Thyroid gland (tissue), 4 donors: ENCODE measurements at regions not wholly inside any gene's neighbourhood (a gene's known extent, or its start where the extent isn't known, plus 50 kb on each side); places are given as distances from the start of the nearest gene placed in this dataset.

ENCODE experiments used
- DNase-seq, 2 donors: peaks; one replicate each; pipeline ENCODE4 v3.0.0-alpha.2; 2019
- H3K27ac ChIP-seq, 3 donors: fragments of 200-600 bp; sonication (generic); 1 replicate in 2 of 3; 2 replicates in 1 of 3; pipeline ENCODE4 v1.5.1; 2016 to 2019; ENCODE audit warnings: mild to moderate bottlenecking in 1 of 3, moderate library complexity in 1 of 3
- H3K27me3 ChIP-seq: fragments of 200-600 bp; sonication (generic); one replicate; pipeline ENCODE4 v1.5.1; 2019
- H3K36me3 ChIP-seq, 2 donors: fragments of 200-600 bp; sonication (generic); one replicate each; pipeline ENCODE4 v1.5.1; 2016 to 2019
- H3K4me1 ChIP-seq, 2 donors: fragments of 200-600 bp; sonication (generic); one replicate each; pipeline ENCODE4 v1.5.1; 2017 to 2019
- H3K4me3 ChIP-seq, 3 donors: fragments of 200-600 bp; sonication (generic); replicated peaks in 1 of 3; 1 replicate in 2 of 3; 2 replicates in 1 of 3; pipeline ENCODE4 v1.5.1; 2016; ENCODE audit warnings: mild to moderate bottlenecking in 1 of 3
- H3K9me3 ChIP-seq: fragments of 200-600 bp; sonication (generic); one replicate; pipeline ENCODE4 v1.5.1; 2017
- POLR2A ChIP-seq, 2 donors: fragments of 450-650 bp; IDR thresholded peaks; one replicate each; pipeline ENCODE4 v1.6.1; 2017; ENCODE audit warnings: antibody characterized with exemption in 2 of 2, mild to moderate bottlenecking in 2 of 2, moderate library complexity in 1 of 2
- WGBS, 2 donors: methylation state at CpG; one replicate each; pipeline ENCODE4 v1.1.5; 2017; 5-methylcytosine and 5-hydroxymethylcytosine counted together
- intact Hi-C: fragments of 100-400 bp; cut with DNase I; formaldehyde crosslinking; loops from one replicate; pipeline ENCODE4 v1.15.1; 2023
- TF ChIP-seq, protein P1 (sequence below), 6 experiments: fragments of 200-600 bp in 3 of 6; fragments of 450-650 bp in 3 of 6; sonication (generic) in 3 of 6; IDR thresholded peaks; one replicate each; pipeline ENCODE4 v1.5.1; 2016 to 2019; ENCODE audit warnings: antibody characterized with exemption in 6 of 6, mild to moderate bottlenecking in 2 of 6, inconsistent platforms in 1 of 6, moderate library complexity in 1 of 6

- Histone ChIP-seq H3K9me3 (no peaks in the 10 kb centered on the region), H3K36me3 (no peaks in the 10 kb centered on the region), H3K4me3 (no peak overlapping the region), H3K27ac (no peak overlapping the region), H3K4me1 (peaks cover 3 to 7% of the 10 kb centered on the region in 2 donors), H3K27me3 (no peaks in the 10 kb centered on the region)
- TF ChIP-seq POLR2A (IDR thresholded peaks at IDR 0.05) = no peak
- TF ChIP-seq, protein P1, sequence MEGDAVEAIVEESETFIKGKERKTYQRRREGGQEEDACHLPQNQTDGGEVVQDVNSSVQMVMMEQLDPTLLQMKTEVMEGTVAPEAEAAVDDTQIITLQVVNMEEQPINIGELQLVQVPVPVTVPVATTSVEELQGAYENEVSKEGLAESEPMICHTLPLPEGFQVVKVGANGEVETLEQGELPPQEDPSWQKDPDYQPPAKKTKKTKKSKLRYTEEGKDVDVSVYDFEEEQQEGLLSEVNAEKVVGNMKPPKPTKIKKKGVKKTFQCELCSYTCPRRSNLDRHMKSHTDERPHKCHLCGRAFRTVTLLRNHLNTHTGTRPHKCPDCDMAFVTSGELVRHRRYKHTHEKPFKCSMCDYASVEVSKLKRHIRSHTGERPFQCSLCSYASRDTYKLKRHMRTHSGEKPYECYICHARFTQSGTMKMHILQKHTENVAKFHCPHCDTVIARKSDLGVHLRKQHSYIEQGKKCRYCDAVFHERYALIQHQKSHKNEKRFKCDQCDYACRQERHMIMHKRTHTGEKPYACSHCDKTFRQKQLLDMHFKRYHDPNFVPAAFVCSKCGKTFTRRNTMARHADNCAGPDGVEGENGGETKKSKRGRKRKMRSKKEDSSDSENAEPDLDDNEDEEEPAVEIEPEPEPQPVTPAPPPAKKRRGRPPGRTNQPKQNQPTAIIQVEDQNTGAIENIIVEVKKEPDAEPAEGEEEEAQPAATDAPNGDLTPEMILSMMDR (IDR thresholded peaks at IDR 0.05) = no peak
- WGBS, 2 donors = 71 to 84% methylated on average over 6 of the region's 6 CpGs
- DNase-seq = no peak
- intact Hi-C loops = no loop called here
These were observed 215.0 kb upstream of the EXOC2 start for GRCh38 chr6:907928-908327.

DNA sequence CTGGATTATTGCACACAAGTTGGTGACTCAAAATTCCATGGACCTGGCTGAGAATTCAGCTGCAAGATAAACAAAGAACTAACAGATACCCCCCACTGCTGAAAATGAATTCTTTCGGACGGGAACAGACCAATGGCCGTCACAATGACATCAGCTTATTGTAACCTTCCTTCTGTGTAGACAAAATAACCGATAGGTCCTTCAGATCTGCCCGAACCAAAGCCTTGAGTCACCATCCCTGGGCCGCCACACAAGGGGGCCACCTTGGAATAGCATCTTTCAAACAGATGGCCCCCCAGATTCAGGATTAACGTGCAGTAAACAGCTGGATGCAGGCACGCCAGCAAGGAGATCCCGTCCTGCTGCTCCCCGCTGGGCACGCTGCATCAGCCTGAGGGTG, 214.0 kb upstream of the EXOC2 start:
- H3K27me3 ChIP-seq = no peaks in the 10 kb centered on the region
- intact Hi-C loops = no loop called here

GRCh38 chr6:905556-905955, 212.6 kb upstream of the EXOC2 start:
- Histone ChIP-seq H3K27ac (no peak overlapping the region), H3K27me3 (no peaks in the 10 kb centered on the region), H3K4me1 (no peaks in the 10 kb centered on the region), H3K9me3 (no peaks in the 10 kb centered on the region), H3K4me3 (no peak overlapping the region), H3K36me3 (no peaks in the 10 kb centered on the region)
- DNase-seq = no peak
- intact Hi-C loops = no loop called here
- TF ChIP-seq, protein P1 (IDR thresholded peaks at IDR 0.05) = no peak
- TF ChIP-seq POLR2A (IDR thresholded peaks at IDR 0.05) = no peak

More for the DNA sequence above, 214.0 kb upstream of the EXOC2 start:
- Histone ChIP-seq H3K36me3 (no peaks in the 10 kb centered on the region), H3K27ac (no peak overlapping the region), H3K4me1 (no peaks in the 10 kb centered on the region), H3K4me3 (no peak overlapping the region), H3K9me3 (no peaks in the 10 kb centered on the region)
- 83 to 91% methylated on average over 11 of the region's 11 CpGs for WGBS, 2 donors
- TF ChIP-seq POLR2A (IDR thresholded peaks at IDR 0.05) = no peak
- TF ChIP-seq, protein P1 (IDR thresholded peaks at IDR 0.05) = no peak
- no peak for DNase-seq

GRCh38 chr6:904994-905393, 212.1 kb upstream of the EXOC2 start:
- TF ChIP-seq, protein P1 (IDR thresholded peaks at IDR 0.05) = no peak
- Histone ChIP-seq H3K27me3 (no peaks in the 10 kb centered on the region), H3K36me3 (no peaks in the 10 kb centered on the region), H3K27ac (no peak overlapping the region), H3K9me3 (no peaks in the 10 kb centered on the region), H3K4me3 (no peak overlapping the region), H3K4me1 (no peaks in the 10 kb centered on the region)
- intact Hi-C loops = no loop called here
- DNase-seq = no peak

- Histone ChIP-seq H3K36me3 (no peaks in the 10 kb centered on the region), H3K4me3 (no peak overlapping the region), H3K27me3 (no peaks in the 10 kb centered on the region), H3K4me1 (no peaks in the 10 kb centered on the region), H3K9me3 (no peaks in the 10 kb centered on the region), H3K27ac (no peak overlapping the region)
- no peak for DNase-seq
- intact Hi-C loops = no loop called here
- WGBS, 2 donors = 81 to 84% methylated on average over 6 of the region's 6 CpGs
- TF ChIP-seq, protein P1 (IDR thresholded peaks at IDR 0.05) = no peak
- TF ChIP-seq POLR2A (IDR thresholded peaks at IDR 0.05) = no peak
These were observed 210.8 kb upstream of the EXOC2 start for GRCh38 chr6:903761-904160.
